ENCODE measurements at regions not wholly inside any gene's neighbourhood (a gene's known extent, or its start where the extent isn't known, plus 50 kb on each side); places are given as distances from the start of the nearest gene placed in this dataset.

DNA sequence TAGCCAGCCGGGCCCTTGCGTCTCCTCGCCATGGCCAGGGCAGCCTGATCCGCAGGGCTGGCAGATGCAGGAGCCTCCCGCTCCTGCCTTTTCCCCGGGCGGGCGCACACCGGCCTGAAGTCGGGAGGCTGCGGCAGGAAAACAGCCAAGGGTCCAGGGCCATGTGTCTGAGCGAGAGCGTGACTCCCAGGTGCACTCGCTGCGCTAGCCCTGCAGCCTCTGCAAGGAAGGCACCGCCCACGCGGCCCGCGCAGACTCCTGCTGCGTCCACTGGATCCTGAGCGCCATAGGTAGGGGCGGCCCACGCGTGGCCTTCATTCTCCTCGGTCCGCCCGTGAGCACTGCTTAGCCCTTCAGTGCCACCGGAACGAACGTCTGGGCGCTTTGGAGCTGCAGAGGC lies 379.9 kb downstream of the TRAM1L1 start:
- TF ChIP-seq, protein P1, sequence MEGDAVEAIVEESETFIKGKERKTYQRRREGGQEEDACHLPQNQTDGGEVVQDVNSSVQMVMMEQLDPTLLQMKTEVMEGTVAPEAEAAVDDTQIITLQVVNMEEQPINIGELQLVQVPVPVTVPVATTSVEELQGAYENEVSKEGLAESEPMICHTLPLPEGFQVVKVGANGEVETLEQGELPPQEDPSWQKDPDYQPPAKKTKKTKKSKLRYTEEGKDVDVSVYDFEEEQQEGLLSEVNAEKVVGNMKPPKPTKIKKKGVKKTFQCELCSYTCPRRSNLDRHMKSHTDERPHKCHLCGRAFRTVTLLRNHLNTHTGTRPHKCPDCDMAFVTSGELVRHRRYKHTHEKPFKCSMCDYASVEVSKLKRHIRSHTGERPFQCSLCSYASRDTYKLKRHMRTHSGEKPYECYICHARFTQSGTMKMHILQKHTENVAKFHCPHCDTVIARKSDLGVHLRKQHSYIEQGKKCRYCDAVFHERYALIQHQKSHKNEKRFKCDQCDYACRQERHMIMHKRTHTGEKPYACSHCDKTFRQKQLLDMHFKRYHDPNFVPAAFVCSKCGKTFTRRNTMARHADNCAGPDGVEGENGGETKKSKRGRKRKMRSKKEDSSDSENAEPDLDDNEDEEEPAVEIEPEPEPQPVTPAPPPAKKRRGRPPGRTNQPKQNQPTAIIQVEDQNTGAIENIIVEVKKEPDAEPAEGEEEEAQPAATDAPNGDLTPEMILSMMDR (IDR thresholded peaks at IDR 0.05): no peak
- no peak for TF ChIP-seq POLR2A (IDR thresholded peaks at IDR 0.05)
